HG02938 (cell line): ENCODE measurements at regions not wholly inside any gene's neighbourhood (a gene's known extent, or its start where the extent isn't known, plus 50 kb on each side); places are given as distances from the start of the nearest gene placed in this dataset.
A peak's percentile ranks its signal among the peaks of the same experiment; 100 is the strongest.
"Not testable (repeated sequence)": the region's sequence is repeated elsewhere in the genome, so short reads cannot be mapped to it uniquely, and the experiment has no call there.

ENCODE experiments used
- ATAC-seq: cut with Tn5 transposase; IDR thresholded peaks from one replicate; pipeline ENCODE4 v1.9.1; 2021; ENCODE audit warnings: mild to moderate bottlenecking, moderate library complexity; ENCODE audit not compliant: unreplicated experiment

GRCh38 chrY:21600170-21600569 lies 65.5 kb downstream of the RBMY1A1 start:
- no peak for ATAC-seq

GRCh38 chrY:21601524-21601923 lies 66.8 kb downstream of the RBMY1A1 start:
- no peak for ATAC-seq

GRCh38 chrY:21602590-21602989 lies 67.9 kb downstream of the RBMY1A1 start:
- ATAC-seq = peak; percentile 73

GRCh38 chrY:21636137-21636536 lies 101.5 kb downstream of the RBMY1A1 start:
- no peak for ATAC-seq

- ATAC-seq = no peak
These were observed 115.8 kb downstream of the RBMY1A1 start for GRCh38 chrY:21650496-21650895.

GRCh38 chrY:21659057-21659456 lies 124.4 kb downstream of the RBMY1A1 start:
- ATAC-seq = not testable (repeated sequence)

- not testable (repeated sequence) for ATAC-seq
These were observed 144.9 kb downstream of the RBMY1A1 start for GRCh38 chrY:21679590-21679989.

GRCh38 chrY:21686369-21686768 lies 151.7 kb downstream of the RBMY1A1 start:
- ATAC-seq = not testable (repeated sequence)

GRCh38 chrY:21701951-21702350 lies 167.3 kb downstream of the RBMY1A1 start:
- not testable (repeated sequence) for ATAC-seq

GRCh38 chrY:21702927-21703326 lies 168.2 kb downstream of the RBMY1A1 start:
- ATAC-seq = not testable (repeated sequence)

GRCh38 chrY:21705309-21705708 lies 170.6 kb downstream of the RBMY1A1 start:
- no peak for ATAC-seq

GRCh38 chrY:21706611-21707010 lies 171.9 kb downstream of the RBMY1A1 start:
- ATAC-seq = not testable (repeated sequence)

- not testable (repeated sequence) for ATAC-seq
These were observed 158.8 kb downstream of the RBMY1D start for GRCh38 chrY:21735489-21736060.

- ATAC-seq = not testable (repeated sequence)
These were observed 149.3 kb downstream of the RBMY1D start for GRCh38 chrY:21744998-21745397.

GRCh38 chrY:21760243-21760642 lies 134.1 kb downstream of the RBMY1D start:
- ATAC-seq = not testable (repeated sequence)

- not testable (repeated sequence) for ATAC-seq
These were observed 126.5 kb downstream of the RBMY1D start for GRCh38 chrY:21767824-21768223.

- not testable (repeated sequence) for ATAC-seq
These were observed 112.0 kb downstream of the RBMY1D start for GRCh38 chrY:21782174-21782860.

- ATAC-seq = no peak
These were observed 80.7 kb downstream of the RBMY1D start for GRCh38 chrY:21813484-21814233.

- ATAC-seq = no peak
These were observed 79.8 kb downstream of the RBMY1D start for GRCh38 chrY:21814491-21814890.

- ATAC-seq = no peak
These were observed 72.4 kb downstream of the RBMY1D start for GRCh38 chrY:21821881-21822280.

GRCh38 chrY:21827593-21827992 lies 66.7 kb downstream of the RBMY1D start:
- ATAC-seq = no peak
